HEK293T (cell line): ENCODE measurements at regions not wholly inside any gene's neighbourhood (a gene's known extent, or its start where the extent isn't known, plus 50 kb on each side); places are given as distances from the start of the nearest gene placed in this dataset.

Source experiments
- BHLHE40 ChIP-seq: fragments of 450-650 bp; IDR thresholded peaks from 2 replicates; pipeline ENCODE4 v1.6.1; 2016; ENCODE audit warnings: mild to moderate bottlenecking, moderate library complexity, borderline replicate concordance
- ELF4 ChIP-seq: fragments of 450-650 bp; IDR thresholded peaks from 2 replicates; pipeline ENCODE4 v1.6.1; 2017; ENCODE audit warnings: antibody characterized with exemption
- FOXM1 ChIP-seq: fragments of 450-650 bp; IDR thresholded peaks from 2 replicates; pipeline ENCODE4 v1.6.1; 2017; ENCODE audit warnings: mild to moderate bottlenecking, borderline replicate concordance
- PKNOX1 ChIP-seq: fragments of 450-650 bp; IDR thresholded peaks from 2 replicates; pipeline ENCODE4 v1.6.1; 2016
- SP1 ChIP-seq: fragments of 450-650 bp; IDR thresholded peaks from 2 replicates; pipeline ENCODE4 v1.6.1; 2017

GRCh38 chr13:73129023-73129422 lies 70.2 kb downstream of the KLF5 start:
- no peak for TF ChIP-seq FOXM1
- no peak for TF ChIP-seq PKNOX1
- no peak for TF ChIP-seq BHLHE40
- TF ChIP-seq ELF4, result no peak
- no peak for TF ChIP-seq SP1
